ENCODE measurements at regions not wholly inside any gene's neighbourhood (a gene's known extent, or its start where the extent isn't known, plus 50 kb on each side); places are given as distances from the start of the nearest gene placed in this dataset.

DNA sequence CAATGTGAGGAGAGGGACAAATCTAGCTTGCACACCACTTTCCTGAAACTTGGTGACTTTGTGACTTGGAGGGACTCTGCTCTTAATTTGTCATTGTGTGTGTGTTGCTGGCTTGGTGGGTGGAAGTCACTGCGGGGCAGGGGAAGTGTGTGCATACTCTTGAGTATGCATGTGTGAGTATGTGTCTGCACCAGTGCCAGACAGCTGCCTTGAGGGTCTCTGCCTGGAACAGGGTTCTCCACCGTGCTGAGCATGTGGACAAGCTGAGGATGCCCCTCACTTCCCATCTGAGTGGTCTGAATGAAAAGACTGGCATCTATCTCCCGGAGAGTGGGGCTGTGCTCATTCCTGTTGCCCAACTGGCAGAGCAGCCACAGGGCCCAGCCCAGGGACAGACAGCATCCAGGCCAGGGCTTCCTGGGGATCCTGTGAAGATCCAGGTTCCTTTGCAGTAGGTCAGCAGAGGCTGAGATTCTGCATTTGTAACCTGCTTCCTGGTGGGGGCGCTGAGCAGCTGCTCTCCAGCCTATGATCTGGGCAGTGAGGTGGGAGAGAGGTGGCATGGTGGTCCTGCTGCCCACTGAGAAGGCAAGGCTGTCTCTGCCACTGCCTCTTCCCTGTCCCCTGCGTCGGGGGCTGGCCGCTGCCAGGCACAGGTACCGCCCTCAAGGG lies 138.9 kb upstream of the HAAO start:
- Histone ChIP-seq H3K9ac (ENCODE audit: low read depth in 2 of 2, low read length in 2 of 2) (peak overlapping the region; percentile 5 to 65), H3K4me3 (no peak overlapping the region), H3K4me1 (peaks cover 36% of the 10 kb centered on the region), H3K27ac (peak overlapping the region; percentile 57), H3K9me3 (no peaks in the 10 kb centered on the region), H3K36me3 (no peaks in the 10 kb centered on the region), H3K27me3 (no peaks in the 10 kb centered on the region)
- intact Hi-C loops (cut with DNase I) = no loop called here
- TF ChIP-seq, protein P1, sequence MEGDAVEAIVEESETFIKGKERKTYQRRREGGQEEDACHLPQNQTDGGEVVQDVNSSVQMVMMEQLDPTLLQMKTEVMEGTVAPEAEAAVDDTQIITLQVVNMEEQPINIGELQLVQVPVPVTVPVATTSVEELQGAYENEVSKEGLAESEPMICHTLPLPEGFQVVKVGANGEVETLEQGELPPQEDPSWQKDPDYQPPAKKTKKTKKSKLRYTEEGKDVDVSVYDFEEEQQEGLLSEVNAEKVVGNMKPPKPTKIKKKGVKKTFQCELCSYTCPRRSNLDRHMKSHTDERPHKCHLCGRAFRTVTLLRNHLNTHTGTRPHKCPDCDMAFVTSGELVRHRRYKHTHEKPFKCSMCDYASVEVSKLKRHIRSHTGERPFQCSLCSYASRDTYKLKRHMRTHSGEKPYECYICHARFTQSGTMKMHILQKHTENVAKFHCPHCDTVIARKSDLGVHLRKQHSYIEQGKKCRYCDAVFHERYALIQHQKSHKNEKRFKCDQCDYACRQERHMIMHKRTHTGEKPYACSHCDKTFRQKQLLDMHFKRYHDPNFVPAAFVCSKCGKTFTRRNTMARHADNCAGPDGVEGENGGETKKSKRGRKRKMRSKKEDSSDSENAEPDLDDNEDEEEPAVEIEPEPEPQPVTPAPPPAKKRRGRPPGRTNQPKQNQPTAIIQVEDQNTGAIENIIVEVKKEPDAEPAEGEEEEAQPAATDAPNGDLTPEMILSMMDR (IDR thresholded peaks at IDR 0.05) = peak; percentile 15
- DNase-seq = no peak

DNA sequence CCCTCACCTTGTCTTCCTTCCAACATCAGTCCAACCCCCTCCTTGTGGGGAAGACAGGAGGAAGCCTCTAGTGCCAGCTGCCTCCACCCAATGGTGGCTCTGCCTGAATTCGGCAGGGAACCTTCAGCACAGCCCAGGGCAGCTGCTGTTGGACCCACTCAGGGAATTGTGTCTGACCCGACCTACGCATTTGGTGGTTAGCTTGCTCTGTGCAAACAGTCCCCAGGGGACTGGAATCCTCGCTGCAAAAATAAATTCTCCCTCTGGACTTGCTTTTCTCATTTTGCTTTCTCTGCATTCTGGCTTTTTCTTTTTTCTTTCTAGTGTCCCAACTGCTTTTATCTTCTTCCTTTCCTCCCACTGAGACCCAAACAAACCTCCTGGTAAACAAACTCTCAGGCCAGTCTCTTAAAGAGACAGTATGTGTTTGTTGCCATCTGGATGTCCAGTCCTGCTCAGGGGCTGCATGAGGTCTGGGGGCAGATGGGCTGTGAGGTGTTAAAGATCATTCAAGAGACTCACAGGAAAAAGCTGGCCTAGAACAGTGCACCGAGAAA lies 137.7 kb upstream of the HAAO start:
- intact Hi-C loops (cut with DNase I) = no loop called here
- DNase-seq = no peak

DNA sequence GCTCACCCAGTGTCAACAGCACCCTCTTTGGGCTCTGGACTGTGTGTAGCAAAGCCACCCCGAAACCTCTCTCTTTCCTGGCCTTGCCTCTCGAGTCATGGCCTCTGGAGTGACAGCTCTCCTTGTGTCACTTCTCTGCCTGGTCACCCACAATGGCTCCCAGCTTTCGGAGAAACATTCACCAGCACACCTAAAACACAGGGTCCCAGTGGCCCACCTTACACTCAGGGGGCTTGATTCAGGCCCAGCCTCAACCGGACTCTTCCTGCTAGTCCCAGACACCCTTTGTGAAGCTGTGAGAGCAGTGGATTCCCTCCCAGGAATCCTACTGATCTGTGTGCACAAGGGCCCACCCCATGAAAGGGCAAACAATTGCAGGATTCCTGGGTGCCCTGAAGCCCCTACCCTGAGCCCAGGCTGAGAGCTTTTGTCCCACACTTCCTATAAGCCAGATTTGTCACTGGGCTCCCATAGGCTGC lies 137.2 kb upstream of the HAAO start:
- intact Hi-C loops (cut with DNase I) = no loop called here
- no peak for DNase-seq
- Histone ChIP-seq H3K4me3 (no peak overlapping the region), H3K36me3 (no peaks in the 10 kb centered on the region), H3K27ac (peak overlapping the region; percentile 90), H3K9ac (ENCODE audit: low read depth in 2 of 2, low read length in 2 of 2) (peak overlapping the region; percentile 16 to 89), H3K4me1 (peaks cover 52% of the 10 kb centered on the region), H3K9me3 (no peaks in the 10 kb centered on the region), H3K27me3 (no peaks in the 10 kb centered on the region)
- TF ChIP-seq, protein P1 (IDR thresholded peaks at IDR 0.05) = no peak

More for the DNA sequence above, 137.7 kb upstream of the HAAO start:
- TF ChIP-seq, protein P1 (IDR thresholded peaks at IDR 0.05) = no peak
- H3K27me3 ChIP-seq = no peaks in the 10 kb centered on the region
- H3K4me1 ChIP-seq = peaks cover 47% of the 10 kb centered on the region
- no peak overlapping the region for H3K4me3 ChIP-seq
- peak overlapping the region; percentile 90 for H3K27ac ChIP-seq
- peak overlapping the region; percentile 16 to 89 for H3K9ac ChIP-seq (ENCODE audit: low read depth in 2 of 2, low read length in 2 of 2)
- H3K36me3 ChIP-seq = no peaks in the 10 kb centered on the region
- H3K9me3 ChIP-seq = no peaks in the 10 kb centered on the region

DNA sequence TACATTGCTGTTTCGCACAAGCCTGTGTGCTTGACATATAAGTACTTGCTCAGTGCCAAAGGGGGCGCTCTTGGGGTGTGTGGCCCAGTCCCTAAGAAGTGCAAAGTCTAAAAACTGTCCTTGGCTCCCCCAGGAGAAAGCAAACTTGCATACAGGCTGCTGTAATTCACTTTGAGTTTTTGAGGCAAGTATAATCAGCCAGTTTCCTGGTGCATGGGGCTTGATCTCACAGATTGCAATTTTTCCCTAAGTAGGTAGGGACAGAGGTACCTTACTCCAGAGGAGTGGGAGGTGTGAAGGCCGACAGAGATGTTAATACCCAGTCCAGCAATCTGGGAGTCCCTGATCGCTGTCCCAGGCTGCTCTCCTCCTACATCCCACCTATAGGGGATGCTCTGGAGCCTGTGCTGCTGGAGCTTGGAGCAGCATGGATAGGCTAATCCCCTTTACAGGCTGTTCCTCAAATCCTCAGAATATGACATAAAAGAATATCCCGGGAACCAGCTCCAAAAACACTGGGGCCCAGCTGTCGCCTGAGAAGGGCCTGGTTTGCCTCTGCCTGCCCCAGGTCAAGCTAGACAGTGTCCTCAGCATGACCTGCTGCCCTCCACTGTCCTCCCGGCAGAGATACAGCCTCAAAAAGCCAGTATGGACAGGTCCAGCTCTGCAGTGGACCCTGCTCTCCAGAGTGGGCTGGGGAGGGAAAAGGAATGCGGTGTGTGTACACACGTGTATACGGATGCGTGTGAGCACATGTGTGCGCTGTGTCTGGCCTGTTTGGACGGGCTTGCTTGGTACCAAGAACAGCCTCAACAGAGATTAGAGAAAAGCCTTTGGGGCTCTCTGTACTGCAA lies 136.5 kb upstream of the HAAO start:
- H3K4me1 ChIP-seq = peaks cover 54% of the 10 kb centered on the region
- TF ChIP-seq, protein P1 (IDR thresholded peaks at IDR 0.05) = peak; percentile 37
- DNase-seq = peak; percentile 71
- intact Hi-C loops (cut with DNase I) = no loop called here
- H3K27ac ChIP-seq = peak overlapping the region; percentile 90
- H3K4me3 ChIP-seq = no peak overlapping the region
- H3K9me3 ChIP-seq = no peaks in the 10 kb centered on the region
- H3K27me3 ChIP-seq = no peaks in the 10 kb centered on the region
- peak overlapping the region in 1 of 2 donors; percentile 89 for H3K9ac ChIP-seq (ENCODE audit: low read depth in 2 of 2, low read length in 2 of 2)
- H3K36me3 ChIP-seq = no peaks in the 10 kb centered on the region

DNA sequence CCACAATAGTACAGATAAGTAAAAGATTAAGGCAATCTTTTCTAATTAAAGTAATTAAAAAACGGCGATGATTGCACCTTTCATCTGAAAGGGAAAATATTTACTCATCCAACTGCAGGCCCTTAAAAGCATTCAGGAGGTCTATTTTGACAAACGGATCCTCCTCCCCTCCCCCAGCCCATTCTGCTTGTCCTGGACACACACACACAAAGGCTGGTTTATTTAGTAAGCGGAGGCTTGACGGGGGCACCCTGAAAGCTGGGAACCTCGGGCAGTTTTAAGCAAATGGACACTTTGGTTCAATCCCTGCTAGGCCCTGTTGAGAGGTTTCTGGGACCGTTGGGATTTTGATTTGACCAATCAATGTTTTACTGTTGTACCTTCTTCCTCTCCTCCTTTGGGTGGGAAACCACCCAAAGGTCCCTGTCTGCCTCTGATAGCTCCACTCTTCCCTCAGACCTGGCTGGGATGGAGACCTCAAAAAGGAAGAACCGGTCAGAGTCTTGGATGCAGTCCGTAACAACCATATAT lies 135.8 kb upstream of the HAAO start:
- peak overlapping the region in 1 of 2 donors; percentile 89 for H3K9ac ChIP-seq (ENCODE audit: low read depth in 2 of 2, low read length in 2 of 2)
- H3K4me1 ChIP-seq = peaks cover 54% of the 10 kb centered on the region
- H3K9me3 ChIP-seq = no peaks in the 10 kb centered on the region
- intact Hi-C loops (cut with DNase I) = no loop called here
- H3K4me3 ChIP-seq = no peak overlapping the region
- H3K27ac ChIP-seq = peak overlapping the region; percentile 90
- no peaks in the 10 kb centered on the region for H3K27me3 ChIP-seq
- no peaks in the 10 kb centered on the region for H3K36me3 ChIP-seq
- peak; percentile 78 for DNase-seq
- TF ChIP-seq, protein P1 (IDR thresholded peaks at IDR 0.05) = no peak
